Right lobe of liver (tissue), 6 donors: ENCODE measurements at regions not wholly inside any gene's neighbourhood (a gene's known extent, or its start where the extent isn't known, plus 50 kb on each side); places are given as distances from the start of the nearest gene placed in this dataset.

Experiments used
- ATAC-seq, 4 donors: fragments of 200-7000 bp; cut with Tn5 transposase; one replicate each; pipeline ENCODE4 v1.9.1; 2020; ENCODE audit warnings: mild to moderate bottlenecking in 4 of 4, moderate library complexity in 4 of 4
- DNase-seq, 3 donors: peaks; one replicate each; pipeline ENCODE4 v3.0.0-alpha.2; 2020
- H3K27ac ChIP-seq, 3 donors: fragments of 200-600 bp; one replicate each; pipeline ENCODE4 v1.8.0; 2022
- H3K27me3 ChIP-seq, 2 donors: fragments of 200-600 bp; one replicate each; pipeline ENCODE4 v1.8.0; 2022
- H3K36me3 ChIP-seq, 4 donors: fragments of 200-600 bp; sonication (generic) in 1 of 4; one replicate each; pipeline versions ENCODE4 v1.5.1 to v1.8.0; 2017 to 2022; ENCODE audit warnings: control low read depth in 1 of 4
- H3K4me1 ChIP-seq, 4 donors: fragments of 200-600 bp; sonication (generic) in 1 of 4; one replicate each; pipeline versions ENCODE4 v1.5.1 to v1.8.0; 2017 to 2022; ENCODE audit warnings: control low read depth in 1 of 4
- H3K4me3 ChIP-seq, 3 donors: fragments of 200-600 bp; one replicate each; pipeline ENCODE4 v1.8.0; 2022
- H3K9me3 ChIP-seq, 4 donors: fragments of 200-600 bp; sonication (generic) in 1 of 4; one replicate each; pipeline versions ENCODE4 v1.5.1 to v1.8.0; 2017 to 2022; ENCODE audit warnings: control low read depth in 1 of 4
- POLR2A ChIP-seq: fragments of 450-650 bp; IDR thresholded peaks from one replicate; pipeline ENCODE4 v1.6.1; 2017; ENCODE audit warnings: antibody characterized with exemption, mild to moderate bottlenecking
- WGBS: methylation state at CpG from one replicate; pipeline ENCODE4 v1.1.6; 2018; ENCODE audit warnings: low coverage, low lambda C conversion rate; ENCODE audit not compliant: insufficient coverage; ENCODE audit errors: missing lambda C conversion rate; 5-methylcytosine and 5-hydroxymethylcytosine counted together
- intact Hi-C, 2 donors: fragments of 100-400 bp; cut with DNase I; formaldehyde crosslinking; loops; one replicate each; pipeline versions ENCODE4 v1.11.2 to v1.14.1; 2022
- TF ChIP-seq, protein P1 (sequence below), 4 donors: fragments of 200-600 bp in 3 of 4; fragments of 450-650 bp in 1 of 4; IDR thresholded peaks; one replicate each; pipeline versions ENCODE4 v1.5.1 to v1.8.0; 2016 to 2022; ENCODE audit warnings: antibody characterized with exemption in 4 of 4, mild to moderate bottlenecking in 2 of 4
- donor health status: DM: no; HTN: yes; CAD: no.
- donor health status: DM: no; HTN: no; CAD: no.
- donor health status: DM: no; HTN: no; CAD: no.
- donor health status: DM: no; HTN: yes; CAD: no.
- donor health status: DM: no; HTN: yes; CAD: no.

DNA sequence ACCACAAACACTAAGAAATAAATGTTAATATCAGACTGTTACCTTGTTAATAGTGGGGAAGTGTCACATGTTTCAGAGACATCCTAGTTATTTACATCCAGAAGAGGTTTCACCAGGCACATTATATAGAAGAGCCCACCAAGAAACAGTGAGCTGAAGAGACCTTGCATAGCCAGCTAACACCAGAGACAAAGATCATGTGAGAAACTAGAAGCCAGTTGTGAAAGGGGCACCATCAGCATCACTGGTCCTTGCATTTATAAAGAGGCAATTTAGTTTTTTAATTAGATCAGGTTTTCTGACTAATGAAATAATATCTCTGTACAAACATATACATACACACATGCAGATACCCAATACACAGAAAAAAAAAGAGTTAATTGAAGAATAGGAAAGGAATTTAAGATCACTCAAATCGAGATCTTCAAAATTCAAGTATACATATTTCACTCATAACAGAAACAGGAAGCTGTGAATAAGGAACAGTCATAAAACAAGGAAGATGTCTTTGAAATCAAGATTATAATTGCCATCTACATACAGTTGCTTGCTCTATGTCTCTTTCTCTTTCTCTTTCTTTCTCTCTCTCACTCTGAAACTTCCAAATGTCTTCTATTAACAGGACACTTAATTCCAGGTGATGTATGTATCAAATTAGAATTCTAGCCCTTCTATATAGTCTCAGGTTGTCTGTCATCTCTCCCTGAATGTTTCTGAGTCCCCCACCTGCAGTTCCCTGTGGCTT is 348.7 kb downstream of the ETS1 start:
- intact Hi-C loops, result no loop called here
- ATAC-seq, result no peak
- Histone ChIP-seq H3K4me1 (peaks cover 0 to 15% (median 0%) of the 10 kb centered on the region in 4 donors), H3K27ac (no peak overlapping the region), H3K27me3 (no peaks in the 10 kb centered on the region), H3K4me3 (no peak overlapping the region), H3K36me3 (no peaks in the 10 kb centered on the region), H3K9me3 (no peaks in the 10 kb centered on the region)
- DNase-seq, result no peak
- no peak for TF ChIP-seq POLR2A
- TF ChIP-seq, protein P1, sequence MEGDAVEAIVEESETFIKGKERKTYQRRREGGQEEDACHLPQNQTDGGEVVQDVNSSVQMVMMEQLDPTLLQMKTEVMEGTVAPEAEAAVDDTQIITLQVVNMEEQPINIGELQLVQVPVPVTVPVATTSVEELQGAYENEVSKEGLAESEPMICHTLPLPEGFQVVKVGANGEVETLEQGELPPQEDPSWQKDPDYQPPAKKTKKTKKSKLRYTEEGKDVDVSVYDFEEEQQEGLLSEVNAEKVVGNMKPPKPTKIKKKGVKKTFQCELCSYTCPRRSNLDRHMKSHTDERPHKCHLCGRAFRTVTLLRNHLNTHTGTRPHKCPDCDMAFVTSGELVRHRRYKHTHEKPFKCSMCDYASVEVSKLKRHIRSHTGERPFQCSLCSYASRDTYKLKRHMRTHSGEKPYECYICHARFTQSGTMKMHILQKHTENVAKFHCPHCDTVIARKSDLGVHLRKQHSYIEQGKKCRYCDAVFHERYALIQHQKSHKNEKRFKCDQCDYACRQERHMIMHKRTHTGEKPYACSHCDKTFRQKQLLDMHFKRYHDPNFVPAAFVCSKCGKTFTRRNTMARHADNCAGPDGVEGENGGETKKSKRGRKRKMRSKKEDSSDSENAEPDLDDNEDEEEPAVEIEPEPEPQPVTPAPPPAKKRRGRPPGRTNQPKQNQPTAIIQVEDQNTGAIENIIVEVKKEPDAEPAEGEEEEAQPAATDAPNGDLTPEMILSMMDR (IDR thresholded peaks at IDR 0.05), result no peak
- WGBS, result 16% methylated on average over 1 of the region's 1 CpG

- H3K4me1 ChIP-seq, result peaks cover 0 to 15% (median 0%) of the 10 kb centered on the region in 4 donors
- TF ChIP-seq, protein P1 (IDR thresholded peaks at IDR 0.05), result no peak
- TF ChIP-seq POLR2A, result no peak
- no peaks in the 10 kb centered on the region for H3K9me3 ChIP-seq
- 94% methylated on average over 16 of the region's 49 CpGs for WGBS
- intact Hi-C loops, result no loop called here
- no peaks in the 10 kb centered on the region for H3K27me3 ChIP-seq
- no peak overlapping the region for H3K27ac ChIP-seq
- H3K36me3 ChIP-seq, result no peaks in the 10 kb centered on the region
- ATAC-seq (no peak), DNase-seq (no peak)
- no peak overlapping the region for H3K4me3 ChIP-seq
These were observed 350.6 kb downstream of the ETS1 start for GRCh38 chr11:128236506-128237498.

- H3K36me3 ChIP-seq, result no peaks in the 10 kb centered on the region
- ATAC-seq, result no peak
- intact Hi-C loops, result no loop called here
- no peaks in the 10 kb centered on the region for H3K27me3 ChIP-seq
- no peak for DNase-seq
- H3K4me3 ChIP-seq, result no peak overlapping the region
- peaks cover 0 to 11% (median 0%) of the 10 kb centered on the region in 4 donors for H3K4me1 ChIP-seq
- no peaks in the 10 kb centered on the region for H3K9me3 ChIP-seq
- no peak overlapping the region for H3K27ac ChIP-seq
- WGBS, result 49% methylated on average over 4 of the region's 4 CpGs
- TF ChIP-seq POLR2A, result no peak
- TF ChIP-seq, protein P1 (IDR thresholded peaks at IDR 0.05), result no peak
These were observed 351.4 kb downstream of the ETS1 start for GRCh38 chr11:128235958-128236357.

- TF ChIP-seq, protein P1 (IDR thresholded peaks at IDR 0.05), result no peak
- no peak for TF ChIP-seq POLR2A
- intact Hi-C loops, result no loop called here
- Histone ChIP-seq H3K27me3 (no peaks in the 10 kb centered on the region), H3K4me1 (peaks cover 0 to 6% (median 0%) of the 10 kb centered on the region in 4 donors), H3K9me3 (no peaks in the 10 kb centered on the region), H3K36me3 (no peaks in the 10 kb centered on the region), H3K4me3 (no peak overlapping the region), H3K27ac (no peak overlapping the region)
- DNase-seq (no peak), ATAC-seq (no peak)
- 59% methylated on average over 3 of the region's 3 CpGs for WGBS
These were observed 351.9 kb downstream of the ETS1 start for GRCh38 chr11:128235426-128235825.
